Fibroblast of lung (primary cell): ENCODE measurements at regions not wholly inside any gene's neighbourhood (a gene's known extent, or its start where the extent isn't known, plus 50 kb on each side); places are given as distances from the start of the nearest gene placed in this dataset.

Experiments used
- DNase-seq, 2 donors: peaks; one replicate each; pipeline versions ENCODE4 v3.0.0 to v3.0.0-alpha.2; 2010; ENCODE audit warnings: low read depth in 2 of 2
- H2AFZ ChIP-seq: 2 replicates; pipeline ENCODE4 v1.5.1; 2012; ENCODE audit warnings: low read length, control low read depth, inconsistent platforms
- H3K27ac ChIP-seq: 2 replicates; pipeline ENCODE4 v1.5.1; 2011; ENCODE audit warnings: low read length, control low read depth; ENCODE audit not compliant: insufficient read depth
- H3K27me3 ChIP-seq: 2 replicates; pipeline ENCODE4 v1.5.1; 2011; ENCODE audit warnings: mild to moderate bottlenecking, low read length; ENCODE audit not compliant: control insufficient read depth, insufficient read depth
- H3K36me3 ChIP-seq: 2 replicates; pipeline ENCODE4 v1.5.1; 2011; ENCODE audit warnings: low read length; ENCODE audit not compliant: control insufficient read depth, insufficient read depth
- H3K4me1 ChIP-seq: 2 replicates; pipeline ENCODE4 v1.5.1; 2011; ENCODE audit warnings: low read length; ENCODE audit not compliant: control insufficient read depth, insufficient read depth; ENCODE audit errors: extremely low read depth
- H3K4me2 ChIP-seq: 2 replicates; pipeline ENCODE4 v1.5.1; 2011; ENCODE audit warnings: low read length, control low read depth; ENCODE audit not compliant: insufficient read depth; ENCODE audit errors: extremely low read depth
- H3K4me3 ChIP-seq, 4 experiments: fragments of 200-600 bp in 1 of 4; sonication (generic) in 1 of 4; replicated peaks in 1 of 4; 2 replicates each; pipeline ENCODE4 v1.5.1; 2011 to 2016; ENCODE audit warnings: low read length in 4 of 4, low read depth in 3 of 4, mild to moderate bottlenecking in 3 of 4, control low read depth in 2 of 4, inconsistent platforms in 1 of 4, mixed read lengths in 1 of 4; ENCODE audit not compliant: insufficient read depth in 1 of 4; ENCODE audit errors: control extremely low read depth in 1 of 4
- H3K79me2 ChIP-seq: 2 replicates; pipeline ENCODE4 v1.5.1; 2012; ENCODE audit warnings: mild to moderate bottlenecking, low read length, inconsistent platforms; ENCODE audit not compliant: control insufficient read depth, insufficient read depth
- H3K9ac ChIP-seq: 2 replicates; pipeline ENCODE4 v1.5.1; 2011; ENCODE audit warnings: mild to moderate bottlenecking, low read length, control low read depth; ENCODE audit not compliant: insufficient read depth
- H3K9me3 ChIP-seq: 2 replicates; pipeline ENCODE4 v1.5.1; 2012; ENCODE audit warnings: low read depth, low read length; ENCODE audit not compliant: control insufficient read depth, insufficient read depth
- H4K20me1 ChIP-seq: 2 replicates; pipeline ENCODE4 v1.5.1; 2011; ENCODE audit warnings: low read length; ENCODE audit not compliant: control insufficient read depth, insufficient read depth; ENCODE audit errors: extremely low read depth
- CTCF ChIP-seq, 2 donors: IDR thresholded peaks in 1 of 2; conservative IDR thresholded peaks in 1 of 2; 1 replicate in 1 of 2; 2 replicates in 1 of 2; pipeline ENCODE4 v1.5.1; 2011 to 2012; ENCODE audit warnings: low read length in 2 of 2, control low read depth in 1 of 2, inconsistent platforms in 1 of 2, low read depth in 1 of 2, mild to moderate bottlenecking in 1 of 2
- EZH2 ChIP-seq: IDR thresholded peaks from 2 replicates; pipeline ENCODE4 v1.5.1; 2012; ENCODE audit warnings: low read length, control low read depth, mild to moderate bottlenecking; ENCODE audit errors: missing control alignments

- no peaks in the 10 kb centered on the region for H3K4me1 ChIP-seq
- no peak for TF ChIP-seq CTCF (conservative IDR thresholded peaks at IDR 0.05 in 1 of 2, IDR thresholded peaks at IDR 0.05 in 1 of 2; ENCODE audit: low read depth in 1 of 2, low read length in 2 of 2)
- TF ChIP-seq EZH2, result no peak
Observed at GRCh38 chr5:33260098-33260497, 180.7 kb upstream of the TARS1 start.

GRCh38 chr5:33261305-33261704 is 179.5 kb upstream of the TARS1 start:
- H3K9ac ChIP-seq, result no peak overlapping the region
- H2AFZ ChIP-seq, result peak overlapping the region; percentile 51
- H3K4me2 ChIP-seq, result no peak overlapping the region

More at GRCh38 chr5:33260098-33260497, 180.7 kb upstream of the TARS1 start:
- Histone ChIP-seq H2AFZ (no peak overlapping the region), H3K9me3 (no peaks in the 10 kb centered on the region), H3K27ac (no peak overlapping the region), H3K79me2 (no peaks in the 10 kb centered on the region), H3K9ac (no peak overlapping the region), H4K20me1 (no peaks in the 10 kb centered on the region), H3K4me3 (no peak overlapping the region), H3K36me3 (no peaks in the 10 kb centered on the region), H3K27me3 (no peaks in the 10 kb centered on the region), H3K4me2 (no peak overlapping the region)
- peak in 1 of 2 donors; percentile 60 for DNase-seq

GRCh38 chr5:33261747-33262146 is 179.0 kb upstream of the TARS1 start:
- no peak for TF ChIP-seq EZH2
- TF ChIP-seq CTCF (conservative IDR thresholded peaks at IDR 0.05 in 1 of 2, IDR thresholded peaks at IDR 0.05 in 1 of 2; ENCODE audit: low read depth in 1 of 2, low read length in 2 of 2), result no peak
- no peak overlapping the region for H3K27ac ChIP-seq
- H3K4me1 ChIP-seq, result no peaks in the 10 kb centered on the region
- no peak overlapping the region for H2AFZ ChIP-seq
- DNase-seq, result no peak
- no peaks in the 10 kb centered on the region for H3K9me3 ChIP-seq
- H3K9ac ChIP-seq, result no peak overlapping the region
- H4K20me1 ChIP-seq, result no peaks in the 10 kb centered on the region
- H3K27me3 ChIP-seq, result no peaks in the 10 kb centered on the region
- H3K36me3 ChIP-seq, result no peaks in the 10 kb centered on the region
- H3K4me3 ChIP-seq, result no peak overlapping the region
- no peaks in the 10 kb centered on the region for H3K79me2 ChIP-seq
- no peak overlapping the region for H3K4me2 ChIP-seq

More at GRCh38 chr5:33261305-33261704, 179.5 kb upstream of the TARS1 start:
- H3K27me3 ChIP-seq, result no peaks in the 10 kb centered on the region
- H3K9me3 ChIP-seq, result no peaks in the 10 kb centered on the region
- H3K36me3 ChIP-seq, result no peaks in the 10 kb centered on the region
- no peak for TF ChIP-seq CTCF (conservative IDR thresholded peaks at IDR 0.05 in 1 of 2, IDR thresholded peaks at IDR 0.05 in 1 of 2; ENCODE audit: low read depth in 1 of 2, low read length in 2 of 2)
- no peak for TF ChIP-seq EZH2
- no peaks in the 10 kb centered on the region for H4K20me1 ChIP-seq
- H3K79me2 ChIP-seq, result no peaks in the 10 kb centered on the region
- peak; percentile 59 to 82 for DNase-seq
- no peaks in the 10 kb centered on the region for H3K4me1 ChIP-seq
- no peak overlapping the region for H3K4me3 ChIP-seq
- no peak overlapping the region for H3K27ac ChIP-seq
